ENCODE measurements at regions not wholly inside any gene's neighbourhood (a gene's known extent, or its start where the extent isn't known, plus 50 kb on each side); places are given as distances from the start of the nearest gene placed in this dataset.

DNA sequence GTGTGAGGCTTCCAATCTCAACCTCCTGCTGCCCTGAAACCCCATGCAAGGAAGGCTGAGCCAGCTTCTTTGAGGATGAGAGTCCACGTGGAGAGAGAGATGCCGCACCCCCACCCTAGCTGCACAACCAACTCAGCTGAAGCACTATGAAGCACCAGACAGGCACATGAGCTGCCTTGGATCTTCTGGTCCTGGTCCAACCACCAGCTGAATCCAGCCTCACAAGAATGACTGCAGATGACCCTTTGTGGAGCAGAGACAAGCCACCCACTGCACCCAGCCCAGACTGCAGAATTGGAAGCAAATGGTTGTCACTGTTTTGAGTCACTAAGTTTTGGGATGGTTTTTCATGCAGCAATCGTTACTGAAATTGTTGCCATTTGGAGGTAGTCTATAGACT lies 149.6 kb upstream of the SYT13 start:
- TF ChIP-seq, protein P1, sequence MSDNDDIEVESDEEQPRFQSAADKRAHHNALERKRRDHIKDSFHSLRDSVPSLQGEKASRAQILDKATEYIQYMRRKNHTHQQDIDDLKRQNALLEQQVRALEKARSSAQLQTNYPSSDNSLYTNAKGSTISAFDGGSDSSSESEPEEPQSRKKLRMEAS (IDR thresholded peaks at IDR 0.05) = no peak
- TF ChIP-seq EGR1 (IDR thresholded peaks at IDR 0.05) = no peak

Measured in Ishikawa (cell line).